ENCODE measurements at regions not wholly inside any gene's neighbourhood (a gene's known extent, or its start where the extent isn't known, plus 50 kb on each side); places are given as distances from the start of the nearest gene placed in this dataset.

- no peak overlapping the region for H3K4me3 ChIP-seq
- H3F3A ChIP-seq (ENCODE audit: insufficient read depth, low read depth), result no peaks in the 10 kb centered on the region
- no peaks in the 10 kb centered on the region for H3K79me2 ChIP-seq (ENCODE audit: low read depth)
- no peak for DNase-seq
- intact Hi-C loops (cut with micrococcal nuclease; ENCODE audit: unreplicated experiment), result no loop called here
- H3K9me2 ChIP-seq (ENCODE audit: insufficient read depth), result no peaks in the 10 kb centered on the region
- H3K27ac ChIP-seq, result no peak overlapping the region
- no peaks in the 10 kb centered on the region for H4K20me1 ChIP-seq (ENCODE audit: insufficient read depth)
- no peaks in the 10 kb centered on the region for H3K9me3 ChIP-seq (ENCODE audit: insufficient read depth, low read depth)
- ChIA-PET CTCF (no interaction called here), POLR2A (ENCODE audit: unreplicated experiment) (no interaction called here)
- TF ChIP-seq EZH2 (IDR thresholded peaks at IDR 0.05; ENCODE audit: low read depth), result no peak
- TF ChIP-seq CTCF (conservative IDR thresholded peaks at IDR 0.05), result no peak
- H3K4me2 ChIP-seq, result no peak overlapping the region
- no peak overlapping the region for H2AFZ ChIP-seq
- no peaks in the 10 kb centered on the region for H3K4me1 ChIP-seq (replicated peaks; ENCODE audit: insufficient read depth)
- BruUV-seq (replicated peaks), result no TSS peak
- H3K27me3 ChIP-seq (ENCODE audit: insufficient read depth, low read depth), result peaks cover 2% of the 10 kb centered on the region
- no peaks in the 10 kb centered on the region for H3K36me3 ChIP-seq (ENCODE audit: low read depth)
These were observed 274.6 kb upstream of the PLPP4 start for GRCh38 chr10:120182431-120182830.

- intact Hi-C loops (cut with micrococcal nuclease; ENCODE audit: unreplicated experiment), result no loop called here
- no peak overlapping the region for H3K4me2 ChIP-seq
- no TSS peak for BruUV-seq (replicated peaks)
- CTCF ChIA-PET, result no interaction called here
- H3K4me1 ChIP-seq (replicated peaks; ENCODE audit: insufficient read depth), result no peaks in the 10 kb centered on the region
- H3K27me3 ChIP-seq (ENCODE audit: insufficient read depth, low read depth), result 0 out of 2 replicates have a peak, but pooled peaks cover 8% of the 10 kb centered on the region
- TF ChIP-seq CTCF (conservative IDR thresholded peaks at IDR 0.05) (no peak), EZH2 (IDR thresholded peaks at IDR 0.05; ENCODE audit: low read depth) (no peak)
- DNase-seq, result no peak
- no peaks in the 10 kb centered on the region for H4K20me1 ChIP-seq (ENCODE audit: insufficient read depth)
- no peak overlapping the region for H3K27ac ChIP-seq
- H2AFZ ChIP-seq, result no peak overlapping the region
- no peaks in the 10 kb centered on the region for H3F3A ChIP-seq (ENCODE audit: insufficient read depth, low read depth)
- no peaks in the 10 kb centered on the region for H3K9me3 ChIP-seq (ENCODE audit: insufficient read depth, low read depth)
- no peaks in the 10 kb centered on the region for H3K9me2 ChIP-seq (ENCODE audit: insufficient read depth)
- H3K36me3 ChIP-seq (ENCODE audit: low read depth), result no peaks in the 10 kb centered on the region
- POLR2A ChIA-PET (ENCODE audit: unreplicated experiment), result no interaction called here
- H3K79me2 ChIP-seq (ENCODE audit: low read depth), result no peaks in the 10 kb centered on the region
- H3K4me3 ChIP-seq, result no peak overlapping the region
These were observed 273.5 kb upstream of the PLPP4 start for GRCh38 chr10:120183546-120183945.

GRCh38 chr10:120184547-120185337, 272.3 kb upstream of the PLPP4 start:
- ChIA-PET CTCF (no interaction called here), POLR2A (ENCODE audit: unreplicated experiment) (no interaction called here)
- Histone ChIP-seq H4K20me1 (ENCODE audit: insufficient read depth) (no peaks in the 10 kb centered on the region), H3K79me2 (ENCODE audit: low read depth) (no peaks in the 10 kb centered on the region), H3K9me3 (ENCODE audit: insufficient read depth, low read depth) (no peaks in the 10 kb centered on the region), H3F3A (ENCODE audit: insufficient read depth, low read depth) (no peaks in the 10 kb centered on the region), H3K9me2 (ENCODE audit: insufficient read depth) (no peaks in the 10 kb centered on the region), H2AFZ (no peak overlapping the region), H3K36me3 (ENCODE audit: low read depth) (no peaks in the 10 kb centered on the region), H3K27me3 (ENCODE audit: insufficient read depth, low read depth) (0 out of 2 replicates have a peak, but pooled peaks cover 9% of the 10 kb centered on the region), H3K27ac (no peak overlapping the region), H3K4me3 (no peak overlapping the region), H3K4me1 (replicated peaks; ENCODE audit: insufficient read depth) (no peaks in the 10 kb centered on the region), H3K4me2 (no peak overlapping the region)
- BruUV-seq (replicated peaks), result no TSS peak
- intact Hi-C loops (cut with micrococcal nuclease; ENCODE audit: unreplicated experiment), result no loop called here
- TF ChIP-seq EZH2 (IDR thresholded peaks at IDR 0.05; ENCODE audit: low read depth) (no peak), CTCF (conservative IDR thresholded peaks at IDR 0.05) (no peak)
- no peak for DNase-seq
